Keratinocyte (primary cell): ENCODE measurements at regions not wholly inside any gene's neighbourhood (a gene's known extent, or its start where the extent isn't known, plus 50 kb on each side); places are given as distances from the start of the nearest gene placed in this dataset.

Experiments
- DNase-seq: peaks from one replicate; pipeline ENCODE4 v3.0.0-alpha.2; 2011; ENCODE audit warnings: low read depth, missing footprints, low spot score
- FAIRE-seq: peaks from 2 replicates; lab custom pipeline; 2011; peaks lifted over from hg19 to GRCh38; lab: Jason Lieb, UNC
- H2AFZ ChIP-seq: 2 replicates; pipeline ENCODE4 v1.6.0; 2012; ENCODE audit warnings: low read length, control low read depth, inconsistent platforms; ENCODE audit not compliant: control insufficient read depth
- H3K27ac ChIP-seq: 2 replicates; pipeline ENCODE4 v1.5.1; 2011; ENCODE audit warnings: low read length; ENCODE audit not compliant: control insufficient read depth, insufficient read depth
- H3K27me3 ChIP-seq: 3 replicates; pipeline ENCODE4 v1.6.0; 2011; ENCODE audit warnings: low read length; ENCODE audit not compliant: control insufficient read depth, insufficient read depth; ENCODE audit errors: extremely low read depth
- H3K36me3 ChIP-seq, 2 experiments: 2 replicates in 1 of 2; 3 replicates in 1 of 2; pipeline ENCODE4 v1.5.1; 2011; ENCODE audit warnings: low read length in 2 of 2, mild to moderate bottlenecking in 1 of 2; ENCODE audit not compliant: control insufficient read depth in 2 of 2, insufficient read depth in 2 of 2; ENCODE audit errors: extremely low read depth in 1 of 2
- H3K4me1 ChIP-seq: 3 replicates; pipeline ENCODE4 v1.5.1; 2011; ENCODE audit warnings: low read length; ENCODE audit not compliant: control insufficient read depth, insufficient read depth; ENCODE audit errors: extremely low read depth
- H3K4me2 ChIP-seq: 3 replicates; pipeline ENCODE4 v1.6.0; 2011; ENCODE audit warnings: low read depth, low read length; ENCODE audit not compliant: control insufficient read depth, insufficient read depth; ENCODE audit errors: extremely low read depth
- H3K4me3 ChIP-seq, 3 experiments: fragments of 200-600 bp in 1 of 3; sonication (generic) in 1 of 3; 2 replicates in 2 of 3; 3 replicates in 1 of 3; pipeline ENCODE4 v1.5.1; 2011 to 2016; ENCODE audit warnings: low read length in 3 of 3, mild to moderate bottlenecking in 3 of 3, control low read depth in 2 of 3, inconsistent platforms in 1 of 3, low read depth in 1 of 3, mixed read lengths in 1 of 3, mixed run types in 1 of 3, moderate library complexity in 1 of 3; ENCODE audit not compliant: control insufficient read depth in 2 of 3, insufficient read depth in 2 of 3; ENCODE audit errors: extremely low read depth in 1 of 3
- H3K79me2 ChIP-seq: 2 replicates; pipeline ENCODE4 v1.6.0; 2012; ENCODE audit warnings: low read length; ENCODE audit not compliant: control insufficient read depth, insufficient read depth
- H3K9ac ChIP-seq: 3 replicates; pipeline ENCODE4 v1.6.0; 2011; ENCODE audit warnings: low read length; ENCODE audit not compliant: control insufficient read depth, insufficient read depth; ENCODE audit errors: extremely low read depth
- H3K9me1 ChIP-seq: 3 replicates; pipeline ENCODE4 v1.6.0; 2011; ENCODE audit warnings: low read length; ENCODE audit not compliant: control insufficient read depth, insufficient read depth; ENCODE audit errors: extremely low read depth
- H3K9me3 ChIP-seq: 2 replicates; pipeline ENCODE4 v1.5.1; 2012; ENCODE audit warnings: low read depth, low read length; ENCODE audit not compliant: control insufficient read depth
- H4K20me1 ChIP-seq: 3 replicates; pipeline ENCODE4 v1.6.0; 2011; ENCODE audit warnings: low read length; ENCODE audit not compliant: control insufficient read depth, insufficient read depth; ENCODE audit errors: extremely low read depth
- EZH2 ChIP-seq: IDR thresholded peaks from one replicate; pipeline ENCODE4 v1.6.1; 2012; ENCODE audit warnings: inconsistent platforms, mild to moderate bottlenecking, low read length, moderate library complexity
- dilution Hi-C: fragments of 300-500 bp; cut with MboI; formaldehyde crosslinking; loops from one replicate; pipeline ENCODE4 v1.7.0; 2020; ENCODE audit warnings: low sequenced_read_pairs; ENCODE audit not compliant: extremely low pct_ligation_motif_present
- TF ChIP-seq, protein P1 (sequence below), 3 experiments: IDR thresholded peaks in 1 of 3; conservative IDR thresholded peaks in 1 of 3; optimal IDR thresholded peaks in 1 of 3; 2 replicates in 2 of 3; 3 replicates in 1 of 3; pipeline versions ENCODE3 to v1.5.1; 2011; ENCODE audit warnings: low read length in 3 of 3, mild to moderate bottlenecking in 3 of 3, moderate library complexity in 2 of 3, control low read depth in 1 of 3, inconsistent platforms in 1 of 3; ENCODE audit not compliant: insufficient read depth in 2 of 3; ENCODE audit errors: extremely low read depth in 1 of 3

GRCh38 chr16:13680021-13680889, 239.7 kb upstream of the ERCC4 start:
- no peaks in the 10 kb centered on the region for H4K20me1 ChIP-seq
- H3K4me1 ChIP-seq, result no peaks in the 10 kb centered on the region
- H2AFZ ChIP-seq, result no peak overlapping the region
- no peaks in the 10 kb centered on the region for H3K79me2 ChIP-seq
- DNase-seq (no peak), FAIRE-seq (no peak)
- no peak overlapping the region for H3K27ac ChIP-seq
- dilution Hi-C loops, result no loop called here
- no peak overlapping the region for H3K4me2 ChIP-seq
- no peaks in the 10 kb centered on the region for H3K9me3 ChIP-seq
- TF ChIP-seq EZH2, result no peak
- TF ChIP-seq, protein P1, sequence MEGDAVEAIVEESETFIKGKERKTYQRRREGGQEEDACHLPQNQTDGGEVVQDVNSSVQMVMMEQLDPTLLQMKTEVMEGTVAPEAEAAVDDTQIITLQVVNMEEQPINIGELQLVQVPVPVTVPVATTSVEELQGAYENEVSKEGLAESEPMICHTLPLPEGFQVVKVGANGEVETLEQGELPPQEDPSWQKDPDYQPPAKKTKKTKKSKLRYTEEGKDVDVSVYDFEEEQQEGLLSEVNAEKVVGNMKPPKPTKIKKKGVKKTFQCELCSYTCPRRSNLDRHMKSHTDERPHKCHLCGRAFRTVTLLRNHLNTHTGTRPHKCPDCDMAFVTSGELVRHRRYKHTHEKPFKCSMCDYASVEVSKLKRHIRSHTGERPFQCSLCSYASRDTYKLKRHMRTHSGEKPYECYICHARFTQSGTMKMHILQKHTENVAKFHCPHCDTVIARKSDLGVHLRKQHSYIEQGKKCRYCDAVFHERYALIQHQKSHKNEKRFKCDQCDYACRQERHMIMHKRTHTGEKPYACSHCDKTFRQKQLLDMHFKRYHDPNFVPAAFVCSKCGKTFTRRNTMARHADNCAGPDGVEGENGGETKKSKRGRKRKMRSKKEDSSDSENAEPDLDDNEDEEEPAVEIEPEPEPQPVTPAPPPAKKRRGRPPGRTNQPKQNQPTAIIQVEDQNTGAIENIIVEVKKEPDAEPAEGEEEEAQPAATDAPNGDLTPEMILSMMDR (optimal IDR thresholded peaks at IDR 0.05 in 1 of 3, IDR thresholded peaks at IDR 0.05 in 1 of 3, conservative IDR thresholded peaks at IDR 0.05 in 1 of 3; ENCODE audit: extremely low read depth in 1 of 3, insufficient read depth in 2 of 3, low read length in 3 of 3), result no peak
- no peaks in the 10 kb centered on the region for H3K9me1 ChIP-seq
- no peak overlapping the region for H3K4me3 ChIP-seq
- H3K9ac ChIP-seq, result no peak overlapping the region
- no peaks in the 10 kb centered on the region for H3K27me3 ChIP-seq
- no peaks in the 10 kb centered on the region for H3K36me3 ChIP-seq

DNA sequence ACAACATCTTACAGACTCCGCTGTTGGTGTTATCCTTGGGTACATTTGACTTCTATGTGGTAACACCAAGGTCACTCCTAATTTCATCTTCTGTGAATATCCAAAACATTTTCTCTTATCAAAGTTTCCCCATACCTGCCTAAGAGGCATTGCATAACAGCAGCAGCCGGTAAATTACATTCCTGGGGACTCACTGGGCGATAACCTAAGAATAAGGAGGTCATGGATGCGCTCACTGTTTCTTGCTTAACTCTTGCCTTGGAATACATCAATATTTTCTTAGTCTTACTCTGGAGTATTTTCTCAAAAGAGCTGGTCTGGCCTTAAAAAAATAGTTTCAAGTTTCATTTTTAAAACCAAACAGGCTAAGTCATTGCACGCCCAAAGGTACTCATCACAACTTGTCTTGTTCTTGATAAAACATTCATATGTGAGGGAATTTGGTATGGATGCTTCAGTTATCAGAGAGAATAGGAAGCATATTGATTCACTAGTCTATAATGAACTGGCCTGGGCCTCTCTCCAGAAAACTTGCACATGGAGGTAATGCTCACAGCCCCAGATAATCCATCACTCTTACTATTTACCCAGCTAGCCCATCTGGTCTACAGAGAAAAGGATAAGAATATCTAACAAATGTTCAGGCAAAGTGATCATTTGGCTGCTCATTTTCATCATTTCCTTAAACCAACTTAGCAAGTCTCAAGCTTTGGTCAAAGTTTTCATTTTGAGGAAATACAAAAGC, 235.0 kb upstream of the ERCC4 start:
- no peak for TF ChIP-seq EZH2
- TF ChIP-seq, protein P1 (optimal IDR thresholded peaks at IDR 0.05 in 1 of 3, IDR thresholded peaks at IDR 0.05 in 1 of 3, conservative IDR thresholded peaks at IDR 0.05 in 1 of 3; ENCODE audit: extremely low read depth in 1 of 3, insufficient read depth in 2 of 3, low read length in 3 of 3), result no peak
- FAIRE-seq, result no peak
- Histone ChIP-seq H3K4me3 (no peak overlapping the region), H4K20me1 (no peaks in the 10 kb centered on the region), H3K9me1 (no peaks in the 10 kb centered on the region), H3K9ac (no peak overlapping the region), H3K36me3 (no peaks in the 10 kb centered on the region), H3K27ac (no peak overlapping the region), H3K27me3 (no peaks in the 10 kb centered on the region), H3K9me3 (no peaks in the 10 kb centered on the region), H3K79me2 (no peaks in the 10 kb centered on the region), H3K4me1 (no peaks in the 10 kb centered on the region), H2AFZ (no peak overlapping the region), H3K4me2 (no peak overlapping the region)
- dilution Hi-C loops, result loop anchor here (5.0 kb wide), 1 partner anchor 38 kb away; no protein-coding TSS in a partner anchor
- DNase-seq, result no peak
